ENCODE measurements at regions not wholly inside any gene's neighbourhood (a gene's known extent, or its start where the extent isn't known, plus 50 kb on each side); places are given as distances from the start of the nearest gene placed in this dataset.
"Not testable (repeated sequence)": the region's sequence is repeated elsewhere in the genome, so short reads cannot be mapped to it uniquely, and the experiment has no call there.

- TF ChIP-seq, protein P1, sequence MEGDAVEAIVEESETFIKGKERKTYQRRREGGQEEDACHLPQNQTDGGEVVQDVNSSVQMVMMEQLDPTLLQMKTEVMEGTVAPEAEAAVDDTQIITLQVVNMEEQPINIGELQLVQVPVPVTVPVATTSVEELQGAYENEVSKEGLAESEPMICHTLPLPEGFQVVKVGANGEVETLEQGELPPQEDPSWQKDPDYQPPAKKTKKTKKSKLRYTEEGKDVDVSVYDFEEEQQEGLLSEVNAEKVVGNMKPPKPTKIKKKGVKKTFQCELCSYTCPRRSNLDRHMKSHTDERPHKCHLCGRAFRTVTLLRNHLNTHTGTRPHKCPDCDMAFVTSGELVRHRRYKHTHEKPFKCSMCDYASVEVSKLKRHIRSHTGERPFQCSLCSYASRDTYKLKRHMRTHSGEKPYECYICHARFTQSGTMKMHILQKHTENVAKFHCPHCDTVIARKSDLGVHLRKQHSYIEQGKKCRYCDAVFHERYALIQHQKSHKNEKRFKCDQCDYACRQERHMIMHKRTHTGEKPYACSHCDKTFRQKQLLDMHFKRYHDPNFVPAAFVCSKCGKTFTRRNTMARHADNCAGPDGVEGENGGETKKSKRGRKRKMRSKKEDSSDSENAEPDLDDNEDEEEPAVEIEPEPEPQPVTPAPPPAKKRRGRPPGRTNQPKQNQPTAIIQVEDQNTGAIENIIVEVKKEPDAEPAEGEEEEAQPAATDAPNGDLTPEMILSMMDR (conservative IDR thresholded peaks at IDR 0.05; ENCODE audit: low read depth, low read length) = not testable (repeated sequence)
- not testable (repeated sequence) for TF ChIP-seq EZH2 (IDR thresholded peaks at IDR 0.05; ENCODE audit: borderline replicate concordance, low read depth, low read length, poor library complexity, severe bottlenecking)
Measured at GRCh38 chr20:48440261-48440660, 387.5 kb downstream of the PREX1 start.

All from A673 (cell line).